Choroid plexus epithelial cell (primary cell): ENCODE measurements at regions not wholly inside any gene's neighbourhood (a gene's known extent, or its start where the extent isn't known, plus 50 kb on each side); places are given as distances from the start of the nearest gene placed in this dataset.
"Not testable (repeated sequence)": the region's sequence is repeated elsewhere in the genome, so short reads cannot be mapped to it uniquely, and the experiment has no call there.

ENCODE experiments used
- DNase-seq: peaks from one replicate; pipeline ENCODE4 v3.0.0-alpha.2; 2010; ENCODE audit warnings: low read depth
- H3K4me3 ChIP-seq: 2 replicates; pipeline ENCODE4 v1.5.1; 2011; ENCODE audit warnings: low read depth, mild to moderate bottlenecking, control low read depth, low read length, moderate library complexity
- TF ChIP-seq, protein P1 (sequence below): conservative IDR thresholded peaks from 2 replicates; pipeline ENCODE4 v1.5.1; 2011; ENCODE audit warnings: low read depth, mild to moderate bottlenecking, control low read depth, inconsistent platforms, low read length, moderate library complexity

DNA sequence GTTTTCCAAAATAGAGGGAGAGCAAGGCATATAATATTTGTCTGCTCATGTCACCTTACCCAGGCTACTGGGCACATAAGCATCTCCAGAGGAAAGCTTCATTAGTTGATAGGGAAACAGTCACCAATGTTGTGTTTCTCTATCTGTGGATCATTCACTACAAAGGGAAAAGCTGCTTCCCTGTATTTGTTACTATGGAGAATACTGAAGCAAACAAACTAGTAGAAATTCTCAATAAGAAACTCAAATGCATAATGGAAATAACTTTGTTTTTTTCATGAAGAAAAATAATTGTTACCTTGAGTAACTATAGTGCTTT, 138.2 kb downstream of the PCSK1 start:
- no peak for DNase-seq
- H3K4me3 ChIP-seq, result no peak overlapping the region
- TF ChIP-seq, protein P1, sequence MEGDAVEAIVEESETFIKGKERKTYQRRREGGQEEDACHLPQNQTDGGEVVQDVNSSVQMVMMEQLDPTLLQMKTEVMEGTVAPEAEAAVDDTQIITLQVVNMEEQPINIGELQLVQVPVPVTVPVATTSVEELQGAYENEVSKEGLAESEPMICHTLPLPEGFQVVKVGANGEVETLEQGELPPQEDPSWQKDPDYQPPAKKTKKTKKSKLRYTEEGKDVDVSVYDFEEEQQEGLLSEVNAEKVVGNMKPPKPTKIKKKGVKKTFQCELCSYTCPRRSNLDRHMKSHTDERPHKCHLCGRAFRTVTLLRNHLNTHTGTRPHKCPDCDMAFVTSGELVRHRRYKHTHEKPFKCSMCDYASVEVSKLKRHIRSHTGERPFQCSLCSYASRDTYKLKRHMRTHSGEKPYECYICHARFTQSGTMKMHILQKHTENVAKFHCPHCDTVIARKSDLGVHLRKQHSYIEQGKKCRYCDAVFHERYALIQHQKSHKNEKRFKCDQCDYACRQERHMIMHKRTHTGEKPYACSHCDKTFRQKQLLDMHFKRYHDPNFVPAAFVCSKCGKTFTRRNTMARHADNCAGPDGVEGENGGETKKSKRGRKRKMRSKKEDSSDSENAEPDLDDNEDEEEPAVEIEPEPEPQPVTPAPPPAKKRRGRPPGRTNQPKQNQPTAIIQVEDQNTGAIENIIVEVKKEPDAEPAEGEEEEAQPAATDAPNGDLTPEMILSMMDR, result no peak

DNA sequence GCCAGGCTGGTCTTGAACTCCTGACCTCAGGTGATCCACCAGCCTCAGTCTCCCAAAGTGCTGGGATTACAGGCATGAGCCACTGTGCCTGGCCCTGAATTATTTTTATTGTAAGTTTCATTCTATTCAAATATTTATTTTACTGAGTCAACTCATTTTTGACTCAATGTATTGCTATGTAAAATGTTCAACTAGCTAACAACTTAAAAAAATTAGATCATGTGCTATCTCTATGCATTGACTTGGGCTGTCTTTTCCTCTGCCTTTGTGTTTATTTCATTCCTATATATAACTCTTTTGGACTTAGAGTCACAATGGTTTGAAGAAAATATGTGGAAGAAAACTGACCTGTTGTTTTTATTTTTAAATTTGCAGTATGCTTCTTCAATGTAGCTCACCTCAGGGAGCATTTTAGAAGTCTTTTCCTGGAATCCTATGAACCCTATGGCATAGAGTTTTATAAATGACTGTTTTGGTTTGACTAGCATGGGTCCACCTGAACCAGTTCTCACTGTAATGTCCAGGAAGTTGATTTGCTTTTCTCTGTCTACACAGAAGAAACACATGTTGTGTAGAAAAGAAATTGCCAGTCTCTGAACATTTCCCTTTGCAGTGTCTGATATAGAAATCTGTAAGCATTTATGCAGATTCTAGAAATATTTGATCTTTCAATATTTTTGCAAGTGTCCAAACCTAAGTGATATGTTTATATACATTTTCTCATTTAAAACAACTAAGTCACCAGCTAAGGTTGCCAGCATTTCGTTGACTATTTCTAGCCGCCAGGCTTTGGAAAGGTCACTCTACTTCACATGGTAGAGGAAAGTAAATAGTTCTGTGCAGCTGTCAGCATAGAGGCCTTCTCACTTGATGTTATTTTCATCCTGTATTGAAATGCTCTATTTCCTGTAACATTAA, 138.8 kb downstream of the PCSK1 start:
- peak; percentile 54 for DNase-seq
- H3K4me3 ChIP-seq, result no peak overlapping the region
- TF ChIP-seq, protein P1, result no peak

DNA sequence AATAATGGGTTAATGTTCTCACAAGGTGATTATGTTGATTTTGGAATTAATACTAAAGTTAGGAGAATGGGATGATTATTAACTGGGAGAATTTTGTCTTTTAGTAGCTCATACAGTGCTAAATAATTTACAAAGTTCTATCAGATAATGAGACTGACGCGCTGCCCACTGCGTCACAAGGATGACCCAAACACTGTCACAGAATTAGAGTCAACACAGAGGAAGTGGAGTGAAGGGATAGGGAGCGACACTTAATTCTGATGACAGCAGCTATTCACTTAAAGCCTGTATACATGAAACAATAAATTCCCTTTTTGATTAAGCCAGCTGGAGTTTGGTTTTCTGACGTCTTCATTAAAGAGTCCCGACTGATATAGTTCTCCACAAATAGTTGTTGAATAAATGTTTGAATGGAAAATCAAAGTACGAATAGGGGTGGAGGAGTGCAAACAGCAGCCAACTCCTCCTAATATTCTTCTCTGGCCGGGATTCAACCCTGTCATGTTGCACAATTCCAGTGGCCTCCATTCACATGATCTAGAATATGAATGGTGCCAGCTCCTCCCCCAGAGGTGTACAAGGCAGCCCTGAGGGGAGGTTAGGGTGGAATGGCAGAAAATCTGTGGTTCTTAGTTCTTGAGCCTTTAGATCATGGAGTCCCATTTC, 140.3 kb downstream of the PCSK1 start:
- TF ChIP-seq, protein P1, result no peak
- DNase-seq, result peak; percentile 39
- no peak overlapping the region for H3K4me3 ChIP-seq

DNA sequence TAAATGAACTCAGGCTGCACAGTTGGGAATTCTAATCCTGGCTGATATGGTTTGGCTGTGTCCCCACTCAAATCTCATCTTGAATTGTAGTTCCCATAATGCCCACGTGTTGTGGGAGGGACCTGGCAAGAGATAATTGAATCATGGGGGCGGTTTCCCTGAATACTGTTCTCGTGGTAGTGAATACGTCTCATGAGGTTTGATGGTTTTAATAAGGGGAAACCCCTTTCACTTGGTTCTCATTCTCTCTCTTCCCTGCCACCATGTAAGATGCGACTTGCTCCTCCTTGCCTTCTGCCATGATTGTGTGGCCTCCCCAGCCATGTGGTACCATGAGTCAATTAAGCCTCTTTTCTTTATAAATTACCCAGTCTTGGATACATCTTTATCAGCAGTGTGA, 143.8 kb downstream of the PCSK1 start:
- not testable (repeated sequence) for H3K4me3 ChIP-seq
- DNase-seq, result peak; percentile 5

DNA sequence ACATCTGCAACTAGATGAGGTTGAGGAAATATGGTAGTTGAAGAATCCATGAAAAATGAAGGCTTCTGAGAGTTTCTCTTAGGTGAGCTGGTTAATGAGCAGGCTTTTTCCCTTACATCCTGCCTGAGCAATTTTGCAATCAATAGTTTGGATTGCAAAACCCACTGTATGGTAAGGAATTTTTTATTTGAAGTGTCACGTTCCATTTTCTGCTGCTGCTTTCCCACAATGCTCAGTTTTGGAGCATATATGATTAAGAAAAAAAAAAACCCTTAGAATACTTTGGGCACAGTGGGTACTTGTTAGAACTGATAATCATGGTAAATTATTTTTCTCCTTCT, 144.2 kb downstream of the PCSK1 start:
- no peak overlapping the region for H3K4me3 ChIP-seq
- DNase-seq, result peak; percentile 79
- TF ChIP-seq, protein P1, result no peak

DNA sequence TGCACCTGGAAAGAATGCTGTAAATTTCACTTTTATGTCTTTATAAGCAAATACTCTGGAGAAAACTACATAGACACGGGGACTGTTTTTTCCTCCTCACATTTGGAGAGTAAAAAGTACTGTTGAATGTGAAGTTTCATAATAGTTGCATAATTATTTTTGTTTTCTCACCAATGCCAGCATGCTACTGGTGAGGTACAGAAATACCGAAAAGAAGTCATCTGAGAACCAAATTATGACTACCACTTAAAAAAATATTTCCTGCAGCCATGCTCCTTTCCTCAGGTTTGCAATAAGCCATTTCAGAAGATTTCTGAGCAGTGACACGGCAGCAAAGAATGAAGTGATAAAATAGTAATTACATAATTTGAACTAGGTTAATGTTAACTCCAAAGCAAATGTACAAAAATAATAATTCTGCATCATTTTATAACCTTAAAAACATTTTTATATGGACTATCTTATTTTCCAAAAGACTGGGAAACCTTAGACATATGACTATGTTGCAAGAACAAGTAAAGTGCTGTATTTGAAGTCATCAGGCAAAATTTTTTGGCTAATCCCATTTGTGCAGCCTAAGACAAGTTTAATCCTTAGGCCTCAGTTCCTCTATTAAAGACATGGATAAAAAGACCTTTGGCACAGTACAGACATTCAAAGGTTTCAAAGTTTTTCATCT, 144.7 kb downstream of the PCSK1 start:
- DNase-seq, result peak; percentile 37
- H3K4me3 ChIP-seq, result no peak overlapping the region
- TF ChIP-seq, protein P1, result no peak

DNA sequence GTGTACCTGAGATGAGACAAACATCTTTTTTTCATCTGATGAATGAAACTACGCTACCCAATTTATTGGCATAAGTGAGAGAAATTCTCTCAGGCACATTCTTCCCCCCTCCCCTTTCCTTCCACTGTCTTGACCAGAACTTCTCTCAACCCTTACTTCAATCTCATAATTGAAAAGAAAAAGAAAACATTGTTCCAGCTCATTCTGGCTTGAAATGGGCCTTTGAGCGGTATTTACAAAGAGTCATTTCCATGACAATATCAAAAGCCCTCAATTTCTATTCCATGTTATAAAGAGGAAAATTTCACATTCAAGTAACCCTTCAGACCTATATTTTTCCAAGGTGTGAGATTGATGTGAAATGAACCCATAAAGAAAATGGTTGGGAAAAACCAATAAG, 145.9 kb downstream of the PCSK1 start:
- no peak for DNase-seq
- TF ChIP-seq, protein P1, result no peak
- no peak overlapping the region for H3K4me3 ChIP-seq
